ENCODE measurements at regions not wholly inside any gene's neighbourhood (a gene's known extent, or its start where the extent isn't known, plus 50 kb on each side); places are given as distances from the start of the nearest gene placed in this dataset.
"Not testable (repeated sequence)": the region's sequence is repeated elsewhere in the genome, so short reads cannot be mapped to it uniquely, and the experiment has no call there.

DNA sequence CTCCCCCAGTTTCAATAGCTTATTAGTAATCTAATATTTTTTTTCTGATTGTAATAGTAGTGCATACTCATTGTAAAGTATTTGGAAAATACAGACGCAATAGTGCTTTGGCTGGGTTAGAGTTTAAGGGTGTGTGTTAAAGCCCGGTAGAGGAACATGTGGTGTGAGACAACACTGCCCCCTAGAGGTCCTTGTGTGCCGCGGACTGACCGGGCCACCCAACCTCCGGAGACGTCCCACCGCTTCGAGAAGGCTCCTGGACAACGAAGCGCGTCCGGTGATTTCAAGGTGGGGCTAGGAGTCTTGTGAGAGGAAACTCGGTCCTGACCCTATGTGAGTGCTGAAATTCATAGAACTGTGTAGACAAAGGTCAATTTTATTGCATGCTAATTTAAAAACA is 68.6 kb upstream of the MINPP1 start:
- TF ChIP-seq, protein P1, sequence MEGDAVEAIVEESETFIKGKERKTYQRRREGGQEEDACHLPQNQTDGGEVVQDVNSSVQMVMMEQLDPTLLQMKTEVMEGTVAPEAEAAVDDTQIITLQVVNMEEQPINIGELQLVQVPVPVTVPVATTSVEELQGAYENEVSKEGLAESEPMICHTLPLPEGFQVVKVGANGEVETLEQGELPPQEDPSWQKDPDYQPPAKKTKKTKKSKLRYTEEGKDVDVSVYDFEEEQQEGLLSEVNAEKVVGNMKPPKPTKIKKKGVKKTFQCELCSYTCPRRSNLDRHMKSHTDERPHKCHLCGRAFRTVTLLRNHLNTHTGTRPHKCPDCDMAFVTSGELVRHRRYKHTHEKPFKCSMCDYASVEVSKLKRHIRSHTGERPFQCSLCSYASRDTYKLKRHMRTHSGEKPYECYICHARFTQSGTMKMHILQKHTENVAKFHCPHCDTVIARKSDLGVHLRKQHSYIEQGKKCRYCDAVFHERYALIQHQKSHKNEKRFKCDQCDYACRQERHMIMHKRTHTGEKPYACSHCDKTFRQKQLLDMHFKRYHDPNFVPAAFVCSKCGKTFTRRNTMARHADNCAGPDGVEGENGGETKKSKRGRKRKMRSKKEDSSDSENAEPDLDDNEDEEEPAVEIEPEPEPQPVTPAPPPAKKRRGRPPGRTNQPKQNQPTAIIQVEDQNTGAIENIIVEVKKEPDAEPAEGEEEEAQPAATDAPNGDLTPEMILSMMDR (IDR thresholded peaks at IDR 0.05): peak; percentile 14 to 29 (median 24)
- TF ChIP-seq POLR2A (IDR thresholded peaks at IDR 0.05; ENCODE audit: low read depth); EP300 (IDR thresholded peaks at IDR 0.05): not testable (repeated sequence)

Measured in esophagus muscularis mucosa (tissue), 4 donors.